ENCODE measurements at regions not wholly inside any gene's neighbourhood (a gene's known extent, or its start where the extent isn't known, plus 50 kb on each side); places are given as distances from the start of the nearest gene placed in this dataset.

DNA sequence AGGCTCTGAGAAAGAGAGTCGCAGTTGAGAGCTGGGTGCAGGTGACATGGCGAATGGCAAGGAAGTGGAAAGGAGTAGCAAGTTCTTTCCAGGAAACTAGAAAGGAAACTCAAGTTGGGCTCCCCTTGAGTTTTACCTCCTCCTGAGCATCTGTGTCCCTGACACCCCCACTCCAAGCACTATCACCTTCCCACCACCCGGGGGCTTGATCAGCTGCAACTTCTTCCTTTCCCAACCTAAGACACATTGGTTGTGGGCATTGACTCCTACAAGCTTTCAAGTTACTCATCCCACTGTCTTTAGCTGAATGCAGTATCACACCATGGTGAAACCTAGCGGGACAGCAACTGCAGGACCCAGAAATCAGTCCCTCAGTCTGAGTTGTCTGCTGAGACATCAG, 256.6 kb upstream of the NR2F2 start:
- DNase-seq (ENCODE audit: low read depth in 3 of 3), result no peak

GRCh38 chr15:96075895-96076294, 254.6 kb upstream of the NR2F2 start:
- DNase-seq (ENCODE audit: low read depth in 3 of 3), result no peak

GRCh38 chr15:96076350-96076749, 254.2 kb upstream of the NR2F2 start:
- no peak for DNase-seq (ENCODE audit: low read depth in 3 of 3)

- DNase-seq (ENCODE audit: low read depth in 3 of 3), result no peak
Observed at GRCh38 chr15:96079041-96079440, 251.5 kb upstream of the NR2F2 start.

DNA sequence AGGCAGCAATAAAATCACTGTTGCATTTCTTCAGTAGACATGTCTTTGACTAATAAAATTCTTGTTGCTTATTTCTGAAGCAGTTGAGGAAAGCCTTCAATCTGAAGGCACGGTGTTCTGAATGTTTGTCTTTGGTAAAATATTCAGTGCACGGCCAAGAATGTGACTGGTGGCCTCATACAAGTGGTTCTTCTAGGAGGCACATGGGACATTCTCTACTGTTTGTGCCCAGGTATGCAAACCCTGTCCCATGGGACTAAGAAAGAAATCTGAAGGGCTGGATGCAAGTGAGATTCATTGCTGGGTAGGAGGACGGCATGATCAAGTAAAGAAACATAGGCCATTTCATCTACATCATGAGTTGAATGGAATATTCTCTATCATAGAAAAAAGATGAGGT, 250.6 kb upstream of the NR2F2 start:
- DNase-seq (ENCODE audit: low read depth in 3 of 3), result no peak

- DNase-seq (ENCODE audit: low read depth in 3 of 3), result no peak
Observed at GRCh38 chr15:96086164-96086563, 244.3 kb upstream of the NR2F2 start.

GRCh38 chr15:96087180-96087884, 243.2 kb upstream of the NR2F2 start:
- DNase-seq (ENCODE audit: low read depth in 3 of 3), result no peak

DNA sequence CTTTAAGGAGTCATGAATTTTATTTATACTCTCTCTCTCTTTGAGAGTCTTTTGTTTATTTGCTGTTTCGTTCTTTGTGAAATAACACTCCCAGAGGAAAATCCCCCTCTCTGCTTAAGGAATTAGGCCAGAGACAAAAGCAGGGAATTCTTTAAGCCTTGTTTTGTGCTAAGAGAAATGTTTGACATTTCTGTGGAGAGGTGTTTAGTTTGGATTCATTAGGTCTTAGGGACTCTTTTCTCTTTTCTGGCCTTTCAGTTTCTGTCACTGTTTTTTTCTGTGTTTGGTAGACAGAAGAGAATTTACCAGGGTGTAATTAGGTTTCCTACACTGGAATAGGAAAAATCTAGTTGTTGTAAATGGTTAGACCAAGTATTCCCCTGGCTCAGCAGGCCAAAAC, 241.8 kb upstream of the NR2F2 start:
- DNase-seq (ENCODE audit: low read depth in 3 of 3), result no peak

GRCh38 chr15:96089405-96090058, 241.0 kb upstream of the NR2F2 start:
- no peak for DNase-seq (ENCODE audit: low read depth in 3 of 3)

GRCh38 chr15:96092186-96092585, 238.3 kb upstream of the NR2F2 start:
- DNase-seq (ENCODE audit: low read depth in 3 of 3), result no peak

DNA sequence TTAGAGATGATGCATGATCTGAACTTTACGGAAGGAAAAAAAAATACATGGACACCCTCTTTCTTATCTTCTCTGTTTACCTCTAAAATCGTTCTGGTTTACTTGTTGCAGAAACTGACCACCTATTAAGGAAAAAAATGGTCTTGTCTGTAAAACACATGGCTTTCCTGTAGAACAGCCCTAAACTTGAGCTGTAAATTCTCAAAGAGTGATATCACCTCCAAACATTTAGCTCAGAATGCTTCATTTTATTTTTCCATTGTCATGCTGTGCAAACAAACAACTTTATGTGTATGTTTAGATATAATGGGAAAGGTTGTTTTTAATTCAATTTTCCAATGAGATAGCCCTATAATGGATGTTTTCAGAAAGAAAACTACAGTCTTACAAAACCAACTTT, 237.4 kb upstream of the NR2F2 start:
- no peak for DNase-seq (ENCODE audit: low read depth in 3 of 3)

- DNase-seq (ENCODE audit: low read depth in 3 of 3), result no peak
Observed at GRCh38 chr15:96097661-96098060, 232.8 kb upstream of the NR2F2 start.

- no peak for DNase-seq (ENCODE audit: low read depth in 3 of 3)
Observed at GRCh38 chr15:96102631-96103030, 227.9 kb upstream of the NR2F2 start.

DNA sequence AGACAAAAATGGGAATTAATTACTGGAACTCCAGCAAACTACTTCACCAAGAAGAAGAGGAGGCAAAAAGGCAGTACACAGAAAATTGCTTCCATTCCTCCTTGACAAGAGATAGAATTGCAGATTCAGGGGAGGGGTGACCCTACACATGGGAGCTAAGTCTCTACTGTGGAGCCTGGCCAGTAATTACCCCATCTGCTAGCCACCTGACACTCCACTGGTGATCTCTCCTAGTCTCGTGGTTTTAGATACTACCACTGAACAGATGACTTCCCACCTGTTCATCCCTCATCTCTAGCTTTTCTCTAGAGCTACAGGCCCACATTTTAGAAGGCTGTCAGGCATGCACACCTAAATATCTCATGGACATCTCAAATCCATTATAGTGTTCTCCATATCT, 224.3 kb upstream of the NR2F2 start:
- no peak for DNase-seq (ENCODE audit: low read depth in 3 of 3)

- no peak for DNase-seq (ENCODE audit: low read depth in 3 of 3)
Observed at GRCh38 chr15:96106628-96107027, 223.9 kb upstream of the NR2F2 start.

GRCh38 chr15:96107916-96108315, 222.6 kb upstream of the NR2F2 start:
- DNase-seq (ENCODE audit: low read depth in 3 of 3), result no peak

DNA sequence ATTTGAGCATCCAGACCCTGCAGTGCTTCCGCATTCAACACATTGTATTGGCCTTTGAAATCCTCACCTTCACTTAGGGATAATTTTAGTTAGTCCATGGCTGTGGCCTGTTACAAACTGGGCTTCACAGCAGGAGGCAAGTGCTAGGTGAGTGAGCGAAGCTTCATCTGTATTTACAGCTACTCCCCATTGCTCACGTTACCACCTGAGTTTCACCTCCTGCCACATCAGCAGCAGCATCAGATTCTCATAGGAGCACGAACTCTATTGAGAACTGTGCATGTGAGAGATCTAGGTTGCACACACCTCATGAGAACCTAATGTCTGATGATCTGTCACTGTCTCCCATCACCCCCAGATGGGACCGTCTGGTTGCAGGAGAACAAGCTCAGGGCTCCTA, 222.1 kb upstream of the NR2F2 start:
- DNase-seq (ENCODE audit: low read depth in 3 of 3), result no peak

DNA sequence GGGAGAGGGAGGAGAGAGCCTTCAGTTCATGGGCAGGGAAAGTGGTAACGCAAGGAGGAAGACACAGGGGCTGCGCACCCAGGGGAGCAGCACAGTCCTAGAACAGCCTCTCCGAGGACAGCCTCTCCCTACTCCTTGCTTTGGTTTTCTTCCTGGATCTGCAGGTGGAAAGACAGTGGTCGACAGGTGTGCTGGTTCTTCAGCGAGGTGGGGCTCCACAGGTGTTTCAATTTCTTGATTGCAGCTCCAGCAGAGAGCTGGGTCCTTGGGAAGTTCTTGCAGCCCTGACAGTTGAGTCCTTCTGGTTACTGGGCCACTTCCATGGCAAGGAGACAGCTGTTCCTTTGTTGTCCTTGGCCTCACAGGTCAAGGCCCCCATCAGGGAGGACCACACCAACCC, 220.7 kb upstream of the NR2F2 start:
- no peak for DNase-seq (ENCODE audit: low read depth in 3 of 3)

DNA sequence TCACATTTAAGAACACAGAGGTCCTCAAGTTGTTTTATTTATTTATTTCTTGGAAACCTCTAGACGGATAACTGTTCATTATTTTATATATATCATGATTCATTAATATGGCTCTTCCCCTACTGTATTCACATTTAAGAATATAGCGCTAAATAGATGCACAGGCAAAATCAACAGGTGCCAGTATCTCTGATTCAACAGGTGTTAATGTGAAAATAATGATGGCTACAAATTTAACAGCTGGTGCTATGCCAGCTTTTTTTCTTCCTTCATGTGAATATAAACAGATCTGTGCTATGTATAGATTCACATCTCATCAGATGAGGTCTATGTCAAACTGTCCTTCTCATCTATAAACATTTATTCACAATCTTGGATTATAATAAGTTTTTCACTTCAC, 218.5 kb upstream of the NR2F2 start:
- DNase-seq (ENCODE audit: low read depth in 3 of 3), result no peak

DNA sequence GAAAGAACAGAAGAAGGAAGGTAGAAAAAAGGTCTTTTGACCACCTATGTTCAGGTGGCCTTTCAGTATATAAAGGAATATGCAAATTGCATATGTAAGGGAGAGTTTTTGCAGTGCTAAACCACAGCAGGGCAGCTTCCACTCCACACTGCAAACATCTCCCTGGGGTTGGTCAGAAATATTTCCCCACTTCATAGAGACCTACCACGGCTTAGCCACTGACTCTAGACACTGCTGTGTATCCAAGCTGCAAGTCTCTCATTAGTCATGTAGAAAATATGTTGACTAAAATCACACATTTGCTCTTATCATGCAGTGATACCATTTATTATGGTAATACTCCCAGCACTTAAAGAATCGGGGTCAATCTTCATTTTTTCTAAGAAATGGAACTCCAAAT, 214.9 kb upstream of the NR2F2 start:
- DNase-seq (ENCODE audit: low read depth in 3 of 3), result no peak

DNA sequence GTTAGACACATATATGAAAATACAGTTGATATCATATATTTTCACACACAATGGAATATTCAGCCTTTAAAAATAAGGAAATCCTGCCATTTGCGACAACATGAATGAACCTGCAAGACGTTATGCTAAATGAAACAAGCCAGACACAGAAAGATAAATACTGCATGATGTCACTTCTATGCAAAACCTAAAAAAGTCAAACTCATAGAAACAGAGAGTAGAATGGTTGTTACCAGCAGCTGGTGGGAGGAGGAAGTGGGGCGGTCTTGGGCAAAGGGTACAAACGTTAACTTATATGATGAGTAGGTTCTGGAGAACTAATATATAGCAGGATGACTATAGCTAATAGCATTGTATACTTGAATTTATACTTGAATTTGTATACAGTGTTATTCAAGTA, 213.2 kb upstream of the NR2F2 start:
- DNase-seq (ENCODE audit: low read depth in 3 of 3), result no peak

DNA sequence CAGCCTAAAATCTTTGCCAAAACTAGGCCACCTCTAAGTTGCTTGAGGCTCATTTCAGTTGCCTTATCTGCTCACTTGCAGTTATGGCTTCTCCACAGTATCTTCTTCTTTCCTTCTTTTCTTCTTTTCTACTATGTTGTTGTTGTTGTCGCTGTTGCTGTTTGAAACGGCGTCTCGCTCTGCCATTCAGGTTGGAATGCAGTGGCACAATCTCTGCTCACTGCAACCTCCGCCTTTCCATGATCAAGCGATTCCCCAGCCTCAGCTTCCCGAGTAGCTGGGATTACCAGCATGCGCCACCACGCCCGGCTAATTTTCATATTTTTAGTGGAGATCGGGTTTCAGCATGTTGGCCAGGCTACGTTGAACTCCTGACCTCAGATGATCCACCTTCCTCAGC, 210.8 kb upstream of the NR2F2 start:
- no peak for DNase-seq (ENCODE audit: low read depth in 3 of 3)

DNA sequence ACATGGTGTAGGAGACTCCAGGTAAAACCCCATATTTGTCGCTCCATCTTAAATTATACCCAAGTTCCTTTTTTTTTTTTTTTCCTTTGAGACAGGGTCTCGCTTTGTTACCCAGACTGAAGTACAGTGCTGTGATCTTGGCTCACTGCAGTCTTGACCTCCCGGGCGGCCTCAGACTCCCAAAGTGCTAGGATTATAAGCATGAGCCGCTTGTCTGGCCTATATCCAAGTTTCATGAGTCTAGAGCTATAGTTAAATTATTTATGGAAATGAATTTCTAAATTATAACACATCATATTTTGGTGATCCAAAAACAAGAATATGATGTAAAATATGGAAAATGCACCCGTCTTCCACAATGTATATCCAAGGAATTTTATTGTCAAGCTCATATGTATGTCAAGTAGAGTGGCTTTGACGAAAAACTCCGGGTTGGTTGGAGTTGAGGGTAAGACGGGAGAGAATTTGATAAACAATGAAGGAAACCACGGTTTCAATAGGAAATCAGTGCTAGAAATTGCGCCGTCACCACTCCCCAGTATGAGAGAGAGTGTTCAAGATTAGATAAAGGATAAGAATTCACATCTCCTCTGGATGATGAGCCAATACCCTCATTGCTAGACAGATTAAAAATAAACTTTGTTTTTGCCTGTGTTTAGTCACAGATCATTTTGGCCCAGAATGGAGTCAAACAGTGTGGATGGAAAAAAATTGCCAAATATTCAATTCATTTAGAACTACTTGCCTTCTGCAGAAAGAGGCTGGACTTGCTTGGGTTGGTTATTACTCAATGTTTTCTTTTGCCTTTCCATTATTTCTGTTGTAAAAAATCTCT, 209.2 kb upstream of the NR2F2 start:
- DNase-seq (ENCODE audit: low read depth in 3 of 3), result no peak
